H1 (cell line): ENCODE measurements at regions not wholly inside any gene's neighbourhood (a gene's known extent, or its start where the extent isn't known, plus 50 kb on each side); places are given as distances from the start of the nearest gene placed in this dataset.

Source experiments
- CHD7 ChIP-seq: fragments of 300-600 bp; sonication (generic); IDR thresholded peaks from 2 replicates; pipeline ENCODE4 v1.7.1; 2012; ENCODE audit warnings: low read length, moderate library complexity, mild to moderate bottlenecking, inconsistent platforms; ENCODE audit not compliant: insufficient replicate concordance

GRCh38 chr2:181163691-181164090 is 183.3 kb downstream of the UBE2E3 start (continued):
- no peak for TF ChIP-seq CHD7
